ENCODE measurements at regions not wholly inside any gene's neighbourhood (a gene's known extent, or its start where the extent isn't known, plus 50 kb on each side); places are given as distances from the start of the nearest gene placed in this dataset.

DNA sequence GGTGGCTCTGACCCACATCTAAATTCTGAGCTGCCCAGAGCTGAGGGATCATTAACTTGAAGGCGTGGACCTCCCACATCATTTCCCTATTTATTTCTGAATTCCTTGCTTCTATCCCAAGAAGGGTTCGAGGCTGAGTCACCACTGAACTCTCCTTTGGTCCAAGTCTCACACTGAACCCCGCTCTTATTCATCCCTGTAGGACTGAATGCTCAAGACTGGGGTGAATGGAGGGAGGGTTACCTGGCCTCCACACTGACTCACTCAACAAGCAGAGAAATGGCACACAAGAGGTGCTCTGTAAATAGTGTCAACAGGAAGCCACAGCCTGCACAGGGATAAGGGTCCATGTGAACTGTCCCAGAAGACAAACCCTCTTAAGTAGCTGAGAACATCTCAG is 79.1 kb upstream of the FSTL4 start:
- Histone ChIP-seq H3K4me3 (no peak overlapping the region), H3K9me3 (no peaks in the 10 kb centered on the region), H3K36me3 (no peaks in the 10 kb centered on the region), H3K4me1 (no peaks in the 10 kb centered on the region), H3K27ac (no peak overlapping the region), H3K27me3 (peaks cover 46% of the 10 kb centered on the region)
- WGBS, 2 donors (ENCODE audit: low coverage in 1 of 2) = 75% methylated on average over 3 of the region's 3 CpGs; no CpG with 5 or more reads in 1 of the 2 donors
- TF ChIP-seq POLR2AphosphoS5 (IDR thresholded peaks at IDR 0.05) (no peak), EP300 (IDR thresholded peaks at IDR 0.05) (no peak), POLR2A (IDR thresholded peaks at IDR 0.05) (no peak)
- TF ChIP-seq, protein P1, sequence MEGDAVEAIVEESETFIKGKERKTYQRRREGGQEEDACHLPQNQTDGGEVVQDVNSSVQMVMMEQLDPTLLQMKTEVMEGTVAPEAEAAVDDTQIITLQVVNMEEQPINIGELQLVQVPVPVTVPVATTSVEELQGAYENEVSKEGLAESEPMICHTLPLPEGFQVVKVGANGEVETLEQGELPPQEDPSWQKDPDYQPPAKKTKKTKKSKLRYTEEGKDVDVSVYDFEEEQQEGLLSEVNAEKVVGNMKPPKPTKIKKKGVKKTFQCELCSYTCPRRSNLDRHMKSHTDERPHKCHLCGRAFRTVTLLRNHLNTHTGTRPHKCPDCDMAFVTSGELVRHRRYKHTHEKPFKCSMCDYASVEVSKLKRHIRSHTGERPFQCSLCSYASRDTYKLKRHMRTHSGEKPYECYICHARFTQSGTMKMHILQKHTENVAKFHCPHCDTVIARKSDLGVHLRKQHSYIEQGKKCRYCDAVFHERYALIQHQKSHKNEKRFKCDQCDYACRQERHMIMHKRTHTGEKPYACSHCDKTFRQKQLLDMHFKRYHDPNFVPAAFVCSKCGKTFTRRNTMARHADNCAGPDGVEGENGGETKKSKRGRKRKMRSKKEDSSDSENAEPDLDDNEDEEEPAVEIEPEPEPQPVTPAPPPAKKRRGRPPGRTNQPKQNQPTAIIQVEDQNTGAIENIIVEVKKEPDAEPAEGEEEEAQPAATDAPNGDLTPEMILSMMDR (IDR thresholded peaks at IDR 0.05) = no peak
- no peak for ATAC-seq

DNA sequence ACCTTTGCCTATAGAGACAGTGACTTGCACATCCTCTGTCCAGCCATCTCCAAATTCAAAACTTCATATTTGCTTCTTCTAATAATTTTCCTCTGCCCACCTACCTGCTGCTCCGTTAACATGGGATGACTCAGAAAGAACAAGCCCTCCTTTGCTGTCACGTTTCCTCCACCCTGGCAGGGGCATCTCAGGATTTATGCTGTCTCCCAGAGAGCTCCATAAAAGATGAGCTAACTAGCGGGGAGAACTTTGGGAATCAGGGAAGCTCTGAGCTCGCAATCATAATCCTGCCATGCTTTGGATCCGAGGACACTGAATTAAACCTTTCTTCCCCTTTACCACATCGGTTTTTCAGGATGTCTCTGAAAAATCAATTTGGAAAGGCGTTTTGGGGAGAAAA is 78.4 kb upstream of the FSTL4 start:
- Histone ChIP-seq H3K36me3 (no peaks in the 10 kb centered on the region), H3K27me3 (peaks cover 43% of the 10 kb centered on the region), H3K9me3 (no peaks in the 10 kb centered on the region), H3K27ac (no peak overlapping the region), H3K4me3 (no peak overlapping the region), H3K4me1 (no peaks in the 10 kb centered on the region)
- no peak for ATAC-seq
- no peak for TF ChIP-seq POLR2A (IDR thresholded peaks at IDR 0.05)
- TF ChIP-seq, protein P1 (IDR thresholded peaks at IDR 0.05) = no peak
- no peak for TF ChIP-seq POLR2AphosphoS5 (IDR thresholded peaks at IDR 0.05)
- TF ChIP-seq EP300 (IDR thresholded peaks at IDR 0.05) = no peak
- 59 to 83% methylated on average over 5 to 7 of the region's 7 CpGs for WGBS, 2 donors (ENCODE audit: low coverage in 1 of 2)

DNA sequence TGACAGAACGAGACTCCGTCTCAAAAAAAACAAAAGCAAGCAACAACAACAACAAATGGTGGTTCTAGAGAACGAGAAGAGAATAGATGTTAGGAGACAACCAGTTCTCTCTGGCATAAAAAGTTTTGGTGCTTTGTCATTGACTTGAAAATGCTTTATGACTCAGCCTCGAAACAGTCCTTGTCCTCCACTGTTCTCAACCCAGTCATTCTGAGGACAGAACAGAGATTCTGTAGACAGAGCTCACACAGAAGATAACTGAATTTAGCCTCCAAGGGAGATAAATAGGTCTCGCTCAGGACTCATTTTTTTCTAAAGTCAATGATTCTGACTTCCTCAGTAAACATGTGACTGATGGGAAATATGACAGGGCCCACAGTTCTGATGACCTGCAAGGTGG is 76.0 kb upstream of the FSTL4 start:
- no peak for ATAC-seq
- Histone ChIP-seq H3K9me3 (no peaks in the 10 kb centered on the region), H3K4me1 (no peaks in the 10 kb centered on the region), H3K36me3 (no peaks in the 10 kb centered on the region), H3K27ac (no peak overlapping the region), H3K4me3 (no peak overlapping the region), H3K27me3 (peaks cover 65% of the 10 kb centered on the region)
- TF ChIP-seq POLR2A (IDR thresholded peaks at IDR 0.05) = no peak
- 66 to 81% methylated on average over 2 to 5 of the region's 5 CpGs for WGBS, 2 donors (ENCODE audit: low coverage in 1 of 2)

DNA sequence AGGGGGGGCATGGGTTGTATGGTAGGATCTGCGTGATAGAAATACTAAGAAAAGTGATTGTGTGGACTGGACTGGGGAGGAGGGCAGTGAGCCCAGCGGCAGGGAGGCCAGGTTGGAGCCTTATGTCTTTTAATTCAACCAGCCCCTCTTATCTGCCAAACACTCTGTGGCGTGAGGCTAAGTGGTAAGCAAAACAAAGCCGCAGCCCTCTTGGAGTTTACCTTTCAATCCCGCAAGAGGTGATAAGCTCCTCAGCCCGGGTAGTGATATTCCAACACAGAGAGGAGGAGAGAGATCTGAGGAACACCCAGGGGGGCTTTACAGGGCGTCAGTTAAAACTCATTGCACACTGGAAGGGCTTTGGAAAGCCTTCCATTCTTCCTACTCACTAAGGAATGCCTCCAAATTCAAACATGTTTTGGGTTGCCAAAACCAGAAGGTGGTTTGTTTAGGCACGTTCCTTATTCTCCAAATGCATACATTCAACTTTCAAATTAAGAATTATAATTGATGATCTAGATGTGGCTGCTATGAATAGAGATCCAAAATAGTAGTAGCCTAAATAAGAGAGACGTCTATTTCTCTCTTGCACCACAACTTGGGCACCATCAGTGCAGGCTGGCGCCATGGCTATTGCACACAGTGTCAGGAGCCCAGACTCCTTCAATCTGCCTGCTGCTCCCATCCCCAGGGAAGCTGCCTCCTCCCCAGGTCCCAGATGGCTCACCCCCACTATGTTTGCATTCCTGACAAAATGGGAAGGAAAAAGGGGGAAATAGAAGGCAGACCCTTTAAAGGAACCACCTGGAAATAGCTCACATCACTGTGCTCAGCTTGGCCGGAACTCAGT is 75.1 kb upstream of the FSTL4 start:
- no peak overlapping the region for H3K27ac ChIP-seq
- no peaks in the 10 kb centered on the region for H3K9me3 ChIP-seq
- H3K4me1 ChIP-seq = no peaks in the 10 kb centered on the region
- H3K27me3 ChIP-seq = peaks cover 65% of the 10 kb centered on the region
- WGBS, 2 donors (ENCODE audit: low coverage in 1 of 2) = 39 to 74% methylated on average over 8 to 10 of the region's 11 CpGs
- no peak overlapping the region for H3K4me3 ChIP-seq
- ATAC-seq = no peak
- TF ChIP-seq POLR2A (IDR thresholded peaks at IDR 0.05) (no peak), POLR2AphosphoS5 (IDR thresholded peaks at IDR 0.05) (no peak), EP300 (IDR thresholded peaks at IDR 0.05) (no peak)
- TF ChIP-seq, protein P1 (IDR thresholded peaks at IDR 0.05) = no peak
- no peaks in the 10 kb centered on the region for H3K36me3 ChIP-seq

DNA sequence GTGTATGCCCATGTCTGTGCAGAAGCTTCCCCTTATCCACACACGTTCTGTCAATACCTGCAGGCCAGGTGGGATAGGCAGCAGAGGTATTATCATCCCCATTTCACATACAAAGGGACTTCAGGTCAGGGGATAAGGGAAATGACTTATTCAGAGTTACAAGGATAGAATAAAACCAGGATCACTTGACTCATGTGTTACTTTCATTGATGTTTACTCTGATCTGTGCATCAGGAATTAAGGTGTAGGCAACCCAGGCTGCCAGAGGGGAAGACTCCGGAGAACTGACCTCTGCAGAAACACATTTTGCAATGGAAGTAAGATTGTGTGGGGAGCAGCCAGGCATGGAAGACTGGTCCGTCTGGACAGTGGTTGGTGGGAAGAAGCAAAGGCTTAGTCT is 74.2 kb upstream of the FSTL4 start:
- no peaks in the 10 kb centered on the region for H3K9me3 ChIP-seq

More for the DNA sequence above, 74.2 kb upstream of the FSTL4 start:
- no peak for ATAC-seq
- Histone ChIP-seq H3K27ac (no peak overlapping the region), H3K4me1 (no peaks in the 10 kb centered on the region), H3K27me3 (peaks cover 68% of the 10 kb centered on the region), H3K4me3 (no peak overlapping the region), H3K36me3 (no peaks in the 10 kb centered on the region)
- TF ChIP-seq POLR2A (IDR thresholded peaks at IDR 0.05) (no peak), POLR2AphosphoS5 (IDR thresholded peaks at IDR 0.05) (no peak), EP300 (IDR thresholded peaks at IDR 0.05) (no peak)
- TF ChIP-seq, protein P1 (IDR thresholded peaks at IDR 0.05) = no peak
- 64 to 94% methylated on average over 2 of the region's 3 CpGs for WGBS, 2 donors (ENCODE audit: low coverage in 1 of 2)

All from gastroesophageal sphincter (tissue), 4 donors.